Ishikawa (cell line): ENCODE measurements at regions not wholly inside any gene's neighbourhood (a gene's known extent, or its start where the extent isn't known, plus 50 kb on each side); places are given as distances from the start of the nearest gene placed in this dataset.

Source experiments
- CEBPB ChIP-seq: IDR thresholded peaks from 2 replicates; pipeline ENCODE4 v1.6.1; 2012
- CREB1 ChIP-seq: IDR thresholded peaks from 2 replicates; pipeline ENCODE4 v1.6.1; 2012; ENCODE audit warnings: low read depth
- EGR1 ChIP-seq: IDR thresholded peaks from 2 replicates; pipeline ENCODE4 v1.6.1; 2012
- EP300 ChIP-seq: IDR thresholded peaks from 2 replicates; pipeline ENCODE4 v1.6.1; 2012; ENCODE audit warnings: borderline replicate concordance
- FOXM1 ChIP-seq: IDR thresholded peaks from 2 replicates; pipeline ENCODE4 v1.6.1; 2012; ENCODE audit warnings: low read depth, borderline replicate concordance
- MAX ChIP-seq: IDR thresholded peaks from 2 replicates; pipeline ENCODE4 v1.6.1; 2012
- NFIC ChIP-seq: IDR thresholded peaks from 2 replicates; pipeline ENCODE4 v1.6.1; 2012
- RAD21 ChIP-seq: IDR thresholded peaks from 2 replicates; pipeline ENCODE4 v1.6.1; 2012; ENCODE audit warnings: low read depth
- REST ChIP-seq: IDR thresholded peaks from 2 replicates; pipeline ENCODE4 v1.6.1; 2012; ENCODE audit warnings: low read depth, mild to moderate bottlenecking
- TAF1 ChIP-seq: IDR thresholded peaks from 2 replicates; pipeline ENCODE4 v1.6.1; 2012; ENCODE audit warnings: low read depth, mild to moderate bottlenecking
- TCF12 ChIP-seq: IDR thresholded peaks from 2 replicates; pipeline ENCODE4 v1.6.1; 2012; ENCODE audit warnings: low read depth
- TEAD4 ChIP-seq: IDR thresholded peaks from 2 replicates; pipeline ENCODE4 v1.6.1; 2012
- USF1 ChIP-seq: IDR thresholded peaks from 2 replicates; pipeline ENCODE4 v1.6.1; 2012
- YY1 ChIP-seq: IDR thresholded peaks from 2 replicates; pipeline ENCODE4 v1.6.1; 2012; ENCODE audit warnings: low read depth
- ZBTB7A ChIP-seq: IDR thresholded peaks from 2 replicates; pipeline ENCODE4 v1.6.1; 2012; ENCODE audit warnings: low read depth

- TF ChIP-seq CEBPB (no peak), YY1 (no peak), REST (no peak), TCF12 (no peak), USF1 (no peak), RAD21 (no peak), TEAD4 (no peak), TAF1 (no peak), CREB1 (no peak), ZBTB7A (no peak), NFIC (no peak), EP300 (no peak), FOXM1 (no peak), MAX (no peak), EGR1 (no peak)
Observed at GRCh38 chr3:64975147-64975546, 287.3 kb upstream of the ADAMTS9 start.

GRCh38 chr3:64974401-64974800 lies 286.6 kb upstream of the ADAMTS9 start:
- TF ChIP-seq FOXM1: no peak
- TF ChIP-seq EGR1: no peak
- TF ChIP-seq CREB1: no peak
- TF ChIP-seq YY1: no peak
- no peak for TF ChIP-seq TCF12
- TF ChIP-seq REST: no peak
- no peak for TF ChIP-seq NFIC
- no peak for TF ChIP-seq CEBPB
- TF ChIP-seq RAD21: no peak
- TF ChIP-seq EP300: no peak
- no peak for TF ChIP-seq ZBTB7A
- no peak for TF ChIP-seq MAX
- no peak for TF ChIP-seq USF1
- TF ChIP-seq TAF1: no peak
- no peak for TF ChIP-seq TEAD4

GRCh38 chr3:64972793-64973192 lies 285.0 kb upstream of the ADAMTS9 start:
- TF ChIP-seq REST: no peak
- no peak for TF ChIP-seq FOXM1
- TF ChIP-seq CREB1: no peak
- TF ChIP-seq EGR1: no peak
- no peak for TF ChIP-seq ZBTB7A
- no peak for TF ChIP-seq EP300
- TF ChIP-seq TAF1: no peak
- no peak for TF ChIP-seq MAX
- TF ChIP-seq TCF12: no peak

GRCh38 chr3:64971602-64972001 lies 283.8 kb upstream of the ADAMTS9 start:
- TF ChIP-seq ZBTB7A (no peak), USF1 (no peak), CEBPB (no peak), TAF1 (no peak), YY1 (no peak), TCF12 (no peak), RAD21 (no peak)
